Stimulated activated CD4-positive, alpha-beta T cell treated with anti-CD3 and anti-CD28 coated beads, Interleukin-1b, Interleukin-23, amount 100 ng/mL, for 4 hours (primary cell): ENCODE measurements at regions not wholly inside any gene's neighbourhood (a gene's known extent, or its start where the extent isn't known, plus 50 kb on each side); places are given as distances from the start of the nearest gene placed in this dataset.
"Not testable (repeated sequence)": the region's sequence is repeated elsewhere in the genome, so short reads cannot be mapped to it uniquely, and the experiment has no call there.

Experiments used
- DNase-seq, 2 donors: peaks; one replicate each; pipeline ENCODE4 v3.0.0-alpha.2; 2020; ENCODE audit warnings: low read depth in 2 of 2

GRCh38 chr14:71240171-71240570 lies 332.9 kb downstream of the PCNX1 start:
- no peak for DNase-seq

GRCh38 chr14:71240866-71241520 lies 333.7 kb downstream of the PCNX1 start:
- no peak for DNase-seq

GRCh38 chr14:71242237-71242748 lies 335.0 kb downstream of the PCNX1 start:
- no peak for DNase-seq

- DNase-seq: no peak
Observed at GRCh38 chr14:71243697-71244096, 336.4 kb downstream of the PCNX1 start.

- no peak for DNase-seq
Observed at GRCh38 chr14:71244341-71244740, 337.1 kb downstream of the PCNX1 start.

- DNase-seq: no peak
Observed at GRCh38 chr14:71245659-71246361, 338.6 kb downstream of the PCNX1 start.

GRCh38 chr14:71246539-71246938 lies 339.3 kb downstream of the PCNX1 start:
- DNase-seq: no peak

GRCh38 chr14:71247106-71247505 lies 339.8 kb downstream of the PCNX1 start:
- DNase-seq: no peak

GRCh38 chr14:71248194-71248593 lies 340.9 kb downstream of the PCNX1 start:
- DNase-seq: no peak

- DNase-seq: no peak
Observed at GRCh38 chr14:71250347-71250746, 343.1 kb downstream of the PCNX1 start.

GRCh38 chr14:71250791-71251190 lies 343.5 kb downstream of the PCNX1 start:
- DNase-seq: no peak

GRCh38 chr14:71254091-71254719 lies 346.9 kb downstream of the PCNX1 start:
- DNase-seq: not testable (repeated sequence)

- no peak for DNase-seq
Observed at GRCh38 chr14:71261206-71261605, 353.9 kb downstream of the PCNX1 start.

- no peak for DNase-seq
Observed at GRCh38 chr14:71262441-71262840, 355.2 kb downstream of the PCNX1 start.

GRCh38 chr14:71264260-71264659 lies 357.0 kb downstream of the PCNX1 start:
- DNase-seq: no peak

GRCh38 chr14:71267007-71267513 lies 359.8 kb downstream of the PCNX1 start:
- DNase-seq: no peak

- no peak for DNase-seq
Observed at GRCh38 chr14:71267691-71268090, 360.4 kb downstream of the PCNX1 start.

- no peak for DNase-seq
Observed at GRCh38 chr14:71270111-71270510, 362.9 kb downstream of the PCNX1 start.

GRCh38 chr14:71271166-71271945 lies 364.1 kb downstream of the PCNX1 start:
- no peak for DNase-seq

GRCh38 chr14:71273366-71273765 lies 366.1 kb downstream of the PCNX1 start:
- DNase-seq: no peak

GRCh38 chr14:71284048-71284447 lies 376.8 kb downstream of the PCNX1 start:
- DNase-seq: no peak

GRCh38 chr14:71286126-71286525 lies 378.9 kb downstream of the PCNX1 start:
- no peak for DNase-seq
